Brain microvascular endothelial cell (primary cell): ENCODE measurements at regions not wholly inside any gene's neighbourhood (a gene's known extent, or its start where the extent isn't known, plus 50 kb on each side); places are given as distances from the start of the nearest gene placed in this dataset.
"Not testable (repeated sequence)": the region's sequence is repeated elsewhere in the genome, so short reads cannot be mapped to it uniquely, and the experiment has no call there.

Source experiments
- DNase-seq: peaks from one replicate; pipeline ENCODE4 v3.0.0-alpha.2; 2020
- H3K27ac ChIP-seq: fragments of 250-450 bp; sonication (Bioruptor Pico); 2 replicates; pipeline ENCODE4 v1.5.1; 2020; ENCODE audit warnings: mild to moderate bottlenecking, moderate library complexity
- H3K27me3 ChIP-seq: fragments of 250-450 bp; sonication (Bioruptor Pico); replicated peaks from 2 replicates; pipeline ENCODE4 v1.5.1; 2020; ENCODE audit warnings: mild to moderate bottlenecking
- H3K36me3 ChIP-seq: fragments of 250-450 bp; sonication (Bioruptor Pico); replicated peaks from 2 replicates; pipeline ENCODE4 v1.5.1; 2020; ENCODE audit warnings: mild to moderate bottlenecking
- H3K4me3 ChIP-seq: 2 replicates; pipeline ENCODE4 v1.5.1; 2011; ENCODE audit warnings: low read depth, mild to moderate bottlenecking, control low read depth, low read length, moderate library complexity
- CTCF ChIP-seq: IDR thresholded peaks from 2 replicates; pipeline ENCODE4 v1.5.1; 2011; ENCODE audit warnings: low read depth, mild to moderate bottlenecking, moderate library complexity, low read length, control low read depth, inconsistent platforms; ENCODE audit errors: missing control alignments
- in situ Hi-C: cut with HindIII; loops from 2 replicates; pipeline ENCODE4 v1.10.0; 2017; ENCODE audit warnings: low sequenced_read_pairs, low pct_ligation_motif_present

GRCh38 chr1:157382351-157382750 is 170.0 kb downstream of the FCRL5 start:
- Histone ChIP-seq H3K4me3 (no peak overlapping the region), H3K27me3 (no peaks in the 10 kb centered on the region), H3K27ac (no peak overlapping the region), H3K36me3 (no peaks in the 10 kb centered on the region)
- TF ChIP-seq CTCF: no peak
- in situ Hi-C loops: no loop called here
- DNase-seq: no peak

- no peak for TF ChIP-seq CTCF
- H3K27ac ChIP-seq: no peak overlapping the region
- in situ Hi-C loops: no loop called here
- H3K27me3 ChIP-seq: no peaks in the 10 kb centered on the region
- no peak overlapping the region for H3K4me3 ChIP-seq
- DNase-seq: no peak
- H3K36me3 ChIP-seq: no peaks in the 10 kb centered on the region
These were observed 171.8 kb downstream of the FCRL5 start for GRCh38 chr1:157380523-157380922.

GRCh38 chr1:157377280-157377713 is 175.0 kb downstream of the FCRL5 start:
- DNase-seq: peak; percentile 52

GRCh38 chr1:157376681-157377080 is 175.6 kb downstream of the FCRL5 start:
- Histone ChIP-seq H3K27me3 (no peaks in the 10 kb centered on the region), H3K36me3 (no peaks in the 10 kb centered on the region), H3K27ac (no peak overlapping the region), H3K4me3 (no peak overlapping the region)
- in situ Hi-C loops: no loop called here
- DNase-seq: no peak
- no peak for TF ChIP-seq CTCF

More at GRCh38 chr1:157377280-157377713, 175.0 kb downstream of the FCRL5 start:
- H3K27me3 ChIP-seq, H3K4me3 ChIP-seq, in situ Hi-C loops, H3K36me3 ChIP-seq, H3K27ac ChIP-seq: not testable (repeated sequence)
- peak; percentile 79 for TF ChIP-seq CTCF

GRCh38 chr1:157372311-157372710 is 180.0 kb downstream of the FCRL5 start:
- in situ Hi-C loops: loop anchor here (25.0 kb wide), 1 partner anchor 115 kb away; no protein-coding TSS in a partner anchor
- H3K27me3 ChIP-seq, H3K4me3 ChIP-seq, DNase-seq, H3K36me3 ChIP-seq, H3K27ac ChIP-seq: not testable (repeated sequence)

GRCh38 chr1:157371826-157372225 is 180.5 kb downstream of the FCRL5 start:
- Histone ChIP-seq H3K27me3 (no peaks in the 10 kb centered on the region), H3K27ac (no peak overlapping the region), H3K4me3 (no peak overlapping the region), H3K36me3 (no peaks in the 10 kb centered on the region)
- DNase-seq: no peak
- no peak for TF ChIP-seq CTCF
- in situ Hi-C loops: loop anchor here (25.0 kb wide), 1 partner anchor 115 kb away; no protein-coding TSS in a partner anchor
